H1 (cell line): ENCODE measurements at regions not wholly inside any gene's neighbourhood (a gene's known extent, or its start where the extent isn't known, plus 50 kb on each side); places are given as distances from the start of the nearest gene placed in this dataset.

Experiments used
- CTCF ChIA-PET: fragments of 300-600 bp; sonication (Branson Sonifier 250); formaldehyde crosslinking; loops from one replicate; lab custom pipeline; 2021; ENCODE audit not compliant: partially characterized antibody; lab: Charles Lee
- POLR2A ChIA-PET: fragments of 300-600 bp; sonication (Branson Sonifier 250); formaldehyde crosslinking; loops from one replicate; lab custom pipeline; 2021; ENCODE audit warnings: inconsistent platforms; ENCODE audit not compliant: partially characterized antibody; lab: Charles Lee
- DNase-seq, 2 experiments: peaks; one replicate each; pipeline versions ENCODE4 v3.0.0 to v3.0.0-alpha.2; 2010 to 2022; ENCODE audit warnings: low spot score in 2 of 2, low read depth in 1 of 2, mixed read lengths in 1 of 2
- FAIRE-seq: peaks from 2 replicates; lab custom pipeline; 2011; peaks lifted over from hg19 to GRCh38; lab: Jason Lieb, UNC
- H2AFZ ChIP-seq: 2 replicates; pipeline ENCODE4 v1.8.1; 2012; ENCODE audit warnings: low read length, inconsistent platforms
- H2AK5ac ChIP-seq: 2 replicates; pipeline ENCODE4 v1.6.1; 2013; ENCODE audit warnings: low read depth, low read length
- H2BK120ac ChIP-seq: replicated peaks from 2 replicates; pipeline ENCODE3; 2013; ENCODE audit warnings: low read depth, low read length, inconsistent platforms
- H2BK12ac ChIP-seq: 2 replicates; pipeline ENCODE4 v1.6.1; 2013; ENCODE audit warnings: low read depth, low read length
- H2BK15ac ChIP-seq: 2 replicates; pipeline ENCODE4 v1.6.1; 2013; ENCODE audit warnings: low read length
- H2BK20ac ChIP-seq: 2 replicates; pipeline ENCODE4 v1.6.1; 2013; ENCODE audit warnings: low read length
- H2BK5ac ChIP-seq: 2 replicates; pipeline ENCODE4 v1.6.1; 2013; ENCODE audit warnings: low read depth, low read length
- H3K14ac ChIP-seq: 2 replicates; pipeline ENCODE4 v1.6.1; 2013; ENCODE audit warnings: inconsistent platforms; ENCODE audit not compliant: insufficient read length
- H3K18ac ChIP-seq: 2 replicates; pipeline ENCODE4 v1.6.1; 2013; ENCODE audit warnings: low read length; ENCODE audit errors: extremely low read depth
- H3K23ac ChIP-seq: 2 replicates; pipeline ENCODE4 v1.6.1; 2013; ENCODE audit warnings: inconsistent platforms; ENCODE audit not compliant: insufficient read length
- H3K23me2 ChIP-seq: 2 replicates; pipeline ENCODE4 v1.6.1; 2013; ENCODE audit warnings: low read depth, low read length
- H3K27ac ChIP-seq: 2 replicates; pipeline ENCODE4 v1.6.1; 2011; ENCODE audit warnings: low read depth, low read length, inconsistent platforms
- H3K27me3 ChIP-seq, 4 experiments: replicated peaks in 1 of 4; 1 replicate in 1 of 4; 2 replicates in 3 of 4; pipeline versions ENCODE4 v1.6.1 to v1.8.1; 2011 to 2013; ENCODE audit warnings: low read length in 3 of 4, mild to moderate bottlenecking in 3 of 4, inconsistent platforms in 2 of 4, mixed read lengths in 2 of 4, moderate library complexity in 1 of 4; ENCODE audit not compliant: control insufficient read depth in 3 of 4, insufficient read depth in 3 of 4; ENCODE audit errors: extremely low read depth in 1 of 4
- H3K36me3 ChIP-seq, 4 experiments: 2 replicates each; pipeline versions ENCODE4 v1.6.1 to v1.8.1; 2011 to 2013; ENCODE audit warnings: mild to moderate bottlenecking in 4 of 4, low read length in 3 of 4, moderate library complexity in 2 of 4, control low read depth in 1 of 4, inconsistent platforms in 1 of 4; ENCODE audit not compliant: insufficient read depth in 4 of 4, control insufficient read depth in 2 of 4
- H3K4ac ChIP-seq: replicated peaks from 2 replicates; pipeline ENCODE3; 2013; ENCODE audit warnings: low read length, low read depth, mixed read lengths, inconsistent platforms; ENCODE audit not compliant: insufficient read length
- H3K4me1 ChIP-seq, 4 experiments: replicated peaks in 1 of 4; 1 replicate in 1 of 4; 2 replicates in 3 of 4; pipeline versions ENCODE4 v1.6.1 to v1.8.1; 2011 to 2013; ENCODE audit warnings: low read length in 3 of 4, inconsistent platforms in 2 of 4, mixed read lengths in 1 of 4; ENCODE audit not compliant: insufficient read depth in 4 of 4, control insufficient read depth in 3 of 4
- H3K4me2 ChIP-seq, 2 experiments: 2 replicates each; pipeline versions ENCODE4 v1.6.1 to v1.8.1; 2011 to 2013; ENCODE audit warnings: low read depth in 2 of 2, low read length in 2 of 2, control low read depth in 1 of 2, inconsistent platforms in 1 of 2, mild to moderate bottlenecking in 1 of 2; ENCODE audit not compliant: insufficient read depth in 1 of 2
- H3K4me3 ChIP-seq, 4 experiments: fragments of 200-600, 300-600 bp in 1 of 4; sonication (generic), shearing (Covaris generic), sonication (Bioruptor Twin) in 1 of 4; 2 replicates each; pipeline versions ENCODE4 v1.5.1 to v1.8.1; 2011 to 2016; ENCODE audit warnings: low read length in 4 of 4, low read depth in 3 of 4, control low read depth in 2 of 4, inconsistent platforms in 2 of 4, mild to moderate bottlenecking in 2 of 4, mixed read lengths in 1 of 4, moderate library complexity in 1 of 4; ENCODE audit not compliant: insufficient read depth in 2 of 4; ENCODE audit errors: extremely low read depth in 1 of 4
- H3K56ac ChIP-seq: replicated peaks from 2 replicates; pipeline ENCODE3; 2013; ENCODE audit warnings: low read depth, mild to moderate bottlenecking, mixed read lengths, low read length, inconsistent platforms; ENCODE audit not compliant: insufficient read length
- H3K79me1 ChIP-seq: 2 replicates; pipeline ENCODE4 v1.6.1; 2013; ENCODE audit warnings: low read depth, low read length, control low read depth
- H3K79me2 ChIP-seq, 2 experiments: 2 replicates each; pipeline versions ENCODE4 v1.6.1 to v1.8.1; 2012 to 2013; ENCODE audit warnings: low read length in 2 of 2, mild to moderate bottlenecking in 2 of 2, inconsistent platforms in 1 of 2; ENCODE audit not compliant: insufficient read depth in 2 of 2, control insufficient read depth in 1 of 2
- H3K9ac ChIP-seq, 4 experiments: replicated peaks in 1 of 4; 1 replicate in 1 of 4; 2 replicates in 3 of 4; pipeline versions ENCODE4 v1.6.1 to v1.8.1; 2011 to 2013; ENCODE audit warnings: low read depth in 3 of 4, low read length in 3 of 4, control low read depth in 2 of 4, mild to moderate bottlenecking in 2 of 4, moderate library complexity in 2 of 4, inconsistent platforms in 1 of 4; ENCODE audit errors: extremely low read depth in 1 of 4
- H3K9me3 ChIP-seq, 2 experiments: 2 replicates each; pipeline versions ENCODE4 v1.6.1 to v1.8.1; 2012 to 2013; ENCODE audit warnings: mild to moderate bottlenecking in 2 of 2, moderate library complexity in 2 of 2, control low read depth in 1 of 2, inconsistent platforms in 1 of 2, low read depth in 1 of 2, low read length in 1 of 2, mixed read lengths in 1 of 2; ENCODE audit not compliant: insufficient read depth in 2 of 2
- H4K20me1 ChIP-seq, 2 experiments: replicated peaks in 1 of 2; 2 replicates each; pipeline versions ENCODE3 to v1.8.1; 2011 to 2013; ENCODE audit warnings: inconsistent platforms in 2 of 2, low read length in 2 of 2, mild to moderate bottlenecking in 1 of 2; ENCODE audit not compliant: insufficient read depth in 2 of 2, control insufficient read depth in 1 of 2
- H4K5ac ChIP-seq: 2 replicates; pipeline ENCODE4 v1.6.1; 2013; ENCODE audit warnings: low read length, low read depth, mixed read lengths, inconsistent platforms; ENCODE audit not compliant: insufficient read length
- H4K8ac ChIP-seq: 2 replicates; pipeline ENCODE4 v1.8.0; 2013; ENCODE audit warnings: mild to moderate bottlenecking, moderate library complexity, low read length, inconsistent platforms; ENCODE audit not compliant: insufficient read depth; ENCODE audit errors: extremely low read depth
- H4K91ac ChIP-seq: replicated peaks from 2 replicates; pipeline ENCODE3; 2013; ENCODE audit warnings: low read length, mixed read lengths, inconsistent platforms; ENCODE audit not compliant: insufficient read length
- CBX8 ChIP-seq: fragments of 300-800, 300-1000 bp; sonication (generic); IDR thresholded peaks from 2 replicates; pipeline ENCODE4 v1.7.1; 2016; ENCODE audit warnings: low read depth, low read length, borderline replicate concordance
- CREB1 ChIP-seq: IDR thresholded peaks from 2 replicates; pipeline ENCODE4 v1.6.1; 2012; ENCODE audit warnings: inconsistent platforms
- GTF2F1 ChIP-seq: IDR thresholded peaks from 2 replicates; pipeline ENCODE4 v1.6.1; 2012; ENCODE audit warnings: low read depth, low read length, improper control_type of control experiment, borderline replicate concordance
- HDAC6 ChIP-seq: IDR thresholded peaks from one replicate; pipeline ENCODE4 v1.7.1; 2012; ENCODE audit warnings: low read depth, mild to moderate bottlenecking, inconsistent platforms, low read length, moderate library complexity
- NANOG ChIP-seq: IDR thresholded peaks from 2 replicates; pipeline ENCODE4 v1.6.1; 2011; ENCODE audit warnings: low read length, low read depth, mild to moderate bottlenecking, inconsistent platforms; ENCODE audit not compliant: insufficient read depth, poor library complexity, severe bottlenecking
- RFX5 ChIP-seq: IDR thresholded peaks from 2 replicates; pipeline ENCODE4 v1.6.1; 2011; ENCODE audit warnings: low read depth, low read length, improper control_type of control experiment, borderline replicate concordance
- SUZ12 ChIP-seq: fragments of 200-600 bp; sonication (generic); IDR thresholded peaks from 2 replicates; pipeline ENCODE4 v1.6.1; 2012; ENCODE audit warnings: mild to moderate bottlenecking, inconsistent platforms, low read length, moderate library complexity, mixed read lengths
- TBP ChIP-seq: IDR thresholded peaks from 2 replicates; pipeline ENCODE4 v1.6.1; 2011; ENCODE audit warnings: low read depth, low read length, improper control_type of control experiment
- WGBS, 2 experiments: shearing (Covaris generic) in 1 of 2; methylation state at CpG; one replicate each; pipeline versions ENCODE4 v1.1.6 to v1.1.7; 2013 to 2015; ENCODE audit warnings: low lambda C conversion rate in 2 of 2, mixed read lengths in 2 of 2, inconsistent platforms in 1 of 2, low coverage in 1 of 2, missing lambda C conversion rate in 1 of 2; ENCODE audit not compliant: insufficient replicate concordance in 2 of 2, insufficient coverage in 1 of 2, insufficient read length in 1 of 2; ENCODE audit errors: extremely low coverage in 1 of 2, missing lambda C conversion rate in 1 of 2; 5-methylcytosine and 5-hydroxymethylcytosine counted together

- H3K27ac ChIP-seq, result no peak overlapping the region
Measured at GRCh38 chr4:27515140-27515539, 654.5 kb downstream of the STIM2 start.

More at GRCh38 chr4:27515140-27515539, 654.5 kb downstream of the STIM2 start:
- CTCF ChIA-PET, result no interaction called here
- no peaks in the 10 kb centered on the region for H3K27me3 ChIP-seq
- no peaks in the 10 kb centered on the region for H3K4me1 ChIP-seq
- no peaks in the 10 kb centered on the region for H4K20me1 ChIP-seq
- no peak overlapping the region for H2BK5ac ChIP-seq
- H3K4ac ChIP-seq, result no peak overlapping the region
- H2BK15ac ChIP-seq, result no peak overlapping the region
- TF ChIP-seq TBP (no peak), CBX8 (no peak), CREB1 (no peak), NANOG (no peak), HDAC6 (no peak), GTF2F1 (no peak), SUZ12 (no peak), RFX5 (no peak)
- H3K79me2 ChIP-seq, result no peaks in the 10 kb centered on the region
- FAIRE-seq (no peak), DNase-seq (no peak)
- no peaks in the 10 kb centered on the region for H3K23me2 ChIP-seq
- no peak overlapping the region for H3K9ac ChIP-seq
- H3K23ac ChIP-seq, result no peak overlapping the region
- no peak overlapping the region for H3K4me2 ChIP-seq
- H4K91ac ChIP-seq, result no peak overlapping the region
- H4K8ac ChIP-seq, result no peak overlapping the region
- no peak overlapping the region for H3K4me3 ChIP-seq
- 89% methylated on average over 2 of the region's 2 CpGs; no CpG with 5 or more reads in 1 of the 2 experiments for WGBS, 2 experiments
- no peaks in the 10 kb centered on the region for H3K79me1 ChIP-seq
- H2BK20ac ChIP-seq, result no peak overlapping the region
- no peak overlapping the region for H3K56ac ChIP-seq
- no peak overlapping the region for H2BK12ac ChIP-seq
- no peak overlapping the region for H3K18ac ChIP-seq
- H3K14ac ChIP-seq, result no peak overlapping the region
- no peak overlapping the region for H4K5ac ChIP-seq
- H3K9me3 ChIP-seq, result no peaks in the 10 kb centered on the region
- H3K36me3 ChIP-seq, result no peaks in the 10 kb centered on the region
- no peak overlapping the region for H2BK120ac ChIP-seq
- H2AK5ac ChIP-seq, result no peak overlapping the region
- H2AFZ ChIP-seq, result no peak overlapping the region
- POLR2A ChIA-PET, result no interaction called here
